WTC11 (cell line): ENCODE measurements at regions not wholly inside any gene's neighbourhood (a gene's known extent, or its start where the extent isn't known, plus 50 kb on each side); places are given as distances from the start of the nearest gene placed in this dataset.

Source experiments
- ATAC-seq: fragments of 200-7000 bp; cut with Tn5 transposase; 2 replicates; pipeline ENCODE4 v1.10.0; 2021; ENCODE audit warnings: mild to moderate bottlenecking, moderate library complexity
- CTCF ChIA-PET: fragments of 300-600 bp; sonication (Branson Sonifier 250); formaldehyde crosslinking; loops from one replicate; lab custom pipeline; 2021; ENCODE audit warnings: antibody characterized with exemption; lab: Charles Lee
- POLR2A ChIA-PET: fragments of 350-600 bp; sonication (Branson Sonifier 250); formaldehyde crosslinking; loops from one replicate; lab custom pipeline; 2021; ENCODE audit warnings: antibody characterized with exemption; lab: Charles Lee
- DNase-seq: peaks from one replicate; pipeline ENCODE4 v3.0.0; 2021; ENCODE audit warnings: low spot score
- H3K27ac Mint-ChIP-seq: 2 replicates; pipeline ENCODE4 v1.8.0; 2021; ENCODE audit warnings: mixed read lengths
- H3K27me3 Mint-ChIP-seq: 2 replicates; pipeline ENCODE4 v1.8.0; 2021; ENCODE audit warnings: low read depth, mild to moderate bottlenecking, moderate library complexity, mixed read lengths
- H3K36me3 Mint-ChIP-seq: 2 replicates; pipeline ENCODE4 v1.8.0; 2021; ENCODE audit warnings: mixed read lengths
- H3K4me1 Mint-ChIP-seq: 2 replicates; pipeline ENCODE4 v1.8.0; 2022; ENCODE audit warnings: mixed read lengths
- H3K4me3 Mint-ChIP-seq: 2 replicates; pipeline ENCODE4 v1.8.0; 2021; ENCODE audit warnings: mild to moderate bottlenecking, moderate library complexity, mixed read lengths
- H3K9me3 Mint-ChIP-seq: 2 replicates; pipeline ENCODE4 v1.8.0; 2021; ENCODE audit warnings: mixed read lengths
- AFF4 ChIP-seq: sonication (generic); formaldehyde crosslinking; IDR thresholded peaks from 2 replicates; pipeline ENCODE4 v1.8.1; 2023; ENCODE audit warnings: mild to moderate bottlenecking, missing genetic modification reagents, borderline replicate concordance
- CREM ChIP-seq: sonication (generic); formaldehyde crosslinking; IDR thresholded peaks from 2 replicates; pipeline ENCODE4 v1.8.1; 2022; ENCODE audit warnings: mild to moderate bottlenecking, missing genetic modification reagents, moderate library complexity
- ELF4 ChIP-seq: sonication (generic); formaldehyde crosslinking; IDR thresholded peaks from 2 replicates; pipeline ENCODE4 v1.8.1; 2022; ENCODE audit warnings: low read depth, mild to moderate bottlenecking, moderate library complexity, missing genetic modification reagents
- ERG ChIP-seq: fragments of 250-450 bp; sonication (Bioruptor Pico); IDR thresholded peaks from 2 replicates; pipeline ENCODE4 v1.8.0; 2021; ENCODE audit warnings: mild to moderate bottlenecking
- HMGA2 ChIP-seq: fragments of 250-450 bp; sonication (Bioruptor Pico); IDR thresholded peaks from 2 replicates; pipeline ENCODE4 v1.4.0; 2021; ENCODE audit warnings: mild to moderate bottlenecking, moderate library complexity
- JAZF1 ChIP-seq: fragments of 250-450 bp; sonication (Bioruptor Pico); IDR thresholded peaks from 2 replicates; pipeline ENCODE4 v1.9.0; 2021; ENCODE audit warnings: moderate library complexity, mild to moderate bottlenecking, inconsistent platforms
- OVOL2 ChIP-seq: fragments of 250-450 bp; sonication (Bioruptor Pico); IDR thresholded peaks from 2 replicates; pipeline ENCODE4 v1.9.0; 2021; ENCODE audit warnings: mild to moderate bottlenecking, borderline replicate concordance
- RORB ChIP-seq: fragments of 250-450 bp; sonication (Bioruptor Pico); IDR thresholded peaks from 2 replicates; pipeline ENCODE4 v1.9.0; 2021; ENCODE audit warnings: mild to moderate bottlenecking
- SMAD3 ChIP-seq: sonication (generic); formaldehyde crosslinking; IDR thresholded peaks from 2 replicates; pipeline ENCODE4 v1.8.0; 2022; ENCODE audit warnings: missing genetic modification reagents, mild to moderate bottlenecking, borderline replicate concordance
- SOX15 ChIP-seq: fragments of 250-450 bp; sonication (Bioruptor Pico); IDR thresholded peaks from 2 replicates; pipeline ENCODE4 v1.9.0; 2021; ENCODE audit warnings: mild to moderate bottlenecking
- TCF7 ChIP-seq: sonication (generic); formaldehyde crosslinking; IDR thresholded peaks from 2 replicates; pipeline ENCODE4 v1.8.0; 2022; ENCODE audit warnings: mild to moderate bottlenecking, low read depth, missing genetic modification reagents, moderate library complexity
- TP53 ChIP-seq: sonication (generic); formaldehyde crosslinking; IDR thresholded peaks from 2 replicates; pipeline ENCODE4 v1.8.1; 2023; ENCODE audit warnings: mild to moderate bottlenecking, missing genetic modification reagents
- ZBTB43 ChIP-seq: sonication (generic); formaldehyde crosslinking; IDR thresholded peaks from 2 replicates; pipeline ENCODE4 v1.8.1; 2023; ENCODE audit warnings: mild to moderate bottlenecking, missing genetic modification reagents
- ZNF219 ChIP-seq: sonication (generic); formaldehyde crosslinking; IDR thresholded peaks from 2 replicates; pipeline ENCODE4 v1.8.0; 2023; ENCODE audit warnings: missing genetic modification reagents, mild to moderate bottlenecking, borderline replicate concordance
- ZNF281 ChIP-seq: sonication (generic); formaldehyde crosslinking; IDR thresholded peaks from 2 replicates; pipeline ENCODE4 v1.8.0; 2023; ENCODE audit warnings: mild to moderate bottlenecking, missing genetic modification reagents
- TF ChIP-seq, protein P1 (sequence below): sonication (generic); formaldehyde crosslinking; IDR thresholded peaks from 2 replicates; pipeline ENCODE4 v1.8.1; 2023; ENCODE audit warnings: mild to moderate bottlenecking, missing genetic modification reagents, moderate library complexity
- TF ChIP-seq, protein P2 (sequence below): sonication (generic); formaldehyde crosslinking; IDR thresholded peaks from 2 replicates; pipeline ENCODE4 v1.8.1; 2022; ENCODE audit warnings: mild to moderate bottlenecking, moderate library complexity, missing genetic modification reagents

- H3K4me3 Mint-ChIP-seq: no peak overlapping the region
- ATAC-seq (no peak), DNase-seq (no peak)
- no peaks in the 10 kb centered on the region for H3K9me3 Mint-ChIP-seq
- ChIA-PET CTCF (no interaction called here), POLR2A (no interaction called here)
- no peaks in the 10 kb centered on the region; the same call in 1 of the 2 replicates for H3K4me1 Mint-ChIP-seq
- no peaks in the 10 kb centered on the region for H3K36me3 Mint-ChIP-seq
- H3K27ac Mint-ChIP-seq: no peak overlapping the region
- TF ChIP-seq CREM (CRISPR knock-in tag): no peak
- TF ChIP-seq OVOL2 (CRISPR knock-in tag): no peak
- no peak for TF ChIP-seq HMGA2
- no peak for TF ChIP-seq SMAD3 (CRISPR knock-in tag)
- TF ChIP-seq, protein P1, sequence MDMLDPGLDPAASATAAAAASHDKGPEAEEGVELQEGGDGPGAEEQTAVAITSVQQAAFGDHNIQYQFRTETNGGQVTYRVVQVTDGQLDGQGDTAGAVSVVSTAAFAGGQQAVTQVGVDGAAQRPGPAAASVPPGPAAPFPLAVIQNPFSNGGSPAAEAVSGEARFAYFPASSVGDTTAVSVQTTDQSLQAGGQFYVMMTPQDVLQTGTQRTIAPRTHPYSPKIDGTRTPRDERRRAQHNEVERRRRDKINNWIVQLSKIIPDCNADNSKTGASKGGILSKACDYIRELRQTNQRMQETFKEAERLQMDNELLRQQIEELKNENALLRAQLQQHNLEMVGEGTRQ: no peak
- no peak for TF ChIP-seq RORB (CRISPR knock-in tag)
- no peaks in the 10 kb centered on the region for H3K27me3 Mint-ChIP-seq
These were observed 189.5 kb downstream of the KITLG start for GRCh38 chr12:88390811-88391210.

DNA sequence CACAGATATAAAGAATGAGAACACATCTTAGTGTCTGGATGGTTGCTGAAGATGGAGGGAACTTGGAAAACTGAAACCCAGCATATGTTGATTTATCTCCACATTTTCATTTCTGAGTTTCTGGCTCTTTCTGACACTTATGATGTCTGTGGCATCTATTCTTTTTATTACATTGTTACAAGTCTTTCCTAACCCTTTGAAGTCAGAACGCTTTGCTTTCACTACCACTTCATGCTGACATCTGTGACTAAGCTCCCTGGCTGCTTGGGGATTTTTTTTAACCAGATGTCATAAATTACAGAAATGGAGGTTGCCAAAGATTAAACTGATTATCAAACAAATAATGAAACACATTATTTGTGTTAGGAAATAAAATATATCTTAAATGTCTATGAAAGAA lies 188.7 kb downstream of the KITLG start:
- ATAC-seq (no peak), DNase-seq (no peak)
- H3K4me1 Mint-ChIP-seq: no peaks in the 10 kb centered on the region; the same call in 1 of the 2 replicates
- POLR2A ChIA-PET: interaction anchor here (0.7 kb wide), 1 partner anchor 266 kb away, joined by 3 read pairs; no protein-coding TSS in a partner anchor
- no peaks in the 10 kb centered on the region for H3K36me3 Mint-ChIP-seq
- H3K27ac Mint-ChIP-seq: no peak overlapping the region
- H3K9me3 Mint-ChIP-seq: no peaks in the 10 kb centered on the region
- TF ChIP-seq TCF7 (CRISPR knock-in tag) (no peak), TP53 (CRISPR knock-in tag) (no peak), ZBTB43 (CRISPR knock-in tag) (no peak), ZNF281 (CRISPR knock-in tag) (no peak), SOX15 (CRISPR knock-in tag) (no peak), ELF4 (CRISPR knock-in tag) (no peak), AFF4 (no peak), JAZF1 (CRISPR knock-in tag) (no peak), ERG (CRISPR knock-in tag) (no peak), ZNF219 (CRISPR knock-in tag) (no peak)
- TF ChIP-seq, protein P2, sequence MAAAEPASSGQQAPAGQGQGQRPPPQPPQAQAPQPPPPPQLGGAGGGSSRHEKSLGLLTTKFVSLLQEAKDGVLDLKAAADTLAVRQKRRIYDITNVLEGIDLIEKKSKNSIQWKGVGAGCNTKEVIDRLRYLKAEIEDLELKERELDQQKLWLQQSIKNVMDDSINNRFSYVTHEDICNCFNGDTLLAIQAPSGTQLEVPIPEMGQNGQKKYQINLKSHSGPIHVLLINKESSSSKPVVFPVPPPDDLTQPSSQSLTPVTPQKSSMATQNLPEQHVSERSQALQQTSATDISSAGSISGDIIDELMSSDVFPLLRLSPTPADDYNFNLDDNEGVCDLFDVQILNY: no peak
- CTCF ChIA-PET: no interaction called here
- H3K27me3 Mint-ChIP-seq: no peaks in the 10 kb centered on the region
- H3K4me3 Mint-ChIP-seq: no peak overlapping the region
